Medulla oblongata (tissue), 1 donor: ENCODE measurements at regions not wholly inside any gene's neighbourhood (a gene's known extent, or its start where the extent isn't known, plus 50 kb on each side); places are given as distances from the start of the nearest gene placed in this dataset.
A peak's percentile ranks its signal among the peaks of the same experiment; 100 is the strongest.

Source experiments
- DNase-seq: peaks from one replicate; pipeline ENCODE4 v3.0.0-alpha.2; 2015; ENCODE audit errors: extremely low spot score

DNA sequence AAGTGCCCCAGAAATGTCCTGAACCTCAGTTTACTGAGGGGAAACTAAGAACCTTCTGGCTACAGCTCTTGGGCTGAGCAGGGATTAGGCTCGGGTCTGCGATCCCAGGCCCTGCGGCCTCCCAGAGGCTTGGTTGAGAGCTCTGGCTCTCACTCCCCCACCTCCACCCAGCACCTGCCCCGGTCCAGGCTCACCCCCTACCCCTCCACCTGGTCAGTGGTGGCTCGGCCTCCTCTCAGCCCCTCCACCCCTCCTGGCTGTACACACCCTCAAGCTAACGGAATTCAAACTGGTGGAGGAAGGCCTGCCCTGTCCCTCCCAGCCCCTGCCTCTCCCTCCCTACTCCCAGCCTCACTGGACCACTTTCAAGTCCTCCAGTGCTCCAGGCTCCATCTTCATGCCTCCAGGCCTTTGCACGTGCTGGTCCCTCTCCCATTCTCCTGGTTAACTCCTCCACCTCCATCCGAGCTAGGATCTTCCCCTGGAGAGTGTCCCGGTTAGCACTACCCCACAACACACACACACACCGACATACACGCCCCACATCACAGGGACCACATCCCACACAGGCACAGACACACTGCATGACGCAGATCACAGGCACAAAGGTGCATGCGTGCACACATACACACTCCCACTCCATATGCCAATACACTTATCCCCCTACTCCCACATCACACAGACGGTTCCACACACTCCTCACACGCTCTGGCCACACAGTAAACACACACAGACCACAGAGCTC is 130.9 kb downstream of the C9orf50 start:
- peak; percentile 19 for DNase-seq

DNA sequence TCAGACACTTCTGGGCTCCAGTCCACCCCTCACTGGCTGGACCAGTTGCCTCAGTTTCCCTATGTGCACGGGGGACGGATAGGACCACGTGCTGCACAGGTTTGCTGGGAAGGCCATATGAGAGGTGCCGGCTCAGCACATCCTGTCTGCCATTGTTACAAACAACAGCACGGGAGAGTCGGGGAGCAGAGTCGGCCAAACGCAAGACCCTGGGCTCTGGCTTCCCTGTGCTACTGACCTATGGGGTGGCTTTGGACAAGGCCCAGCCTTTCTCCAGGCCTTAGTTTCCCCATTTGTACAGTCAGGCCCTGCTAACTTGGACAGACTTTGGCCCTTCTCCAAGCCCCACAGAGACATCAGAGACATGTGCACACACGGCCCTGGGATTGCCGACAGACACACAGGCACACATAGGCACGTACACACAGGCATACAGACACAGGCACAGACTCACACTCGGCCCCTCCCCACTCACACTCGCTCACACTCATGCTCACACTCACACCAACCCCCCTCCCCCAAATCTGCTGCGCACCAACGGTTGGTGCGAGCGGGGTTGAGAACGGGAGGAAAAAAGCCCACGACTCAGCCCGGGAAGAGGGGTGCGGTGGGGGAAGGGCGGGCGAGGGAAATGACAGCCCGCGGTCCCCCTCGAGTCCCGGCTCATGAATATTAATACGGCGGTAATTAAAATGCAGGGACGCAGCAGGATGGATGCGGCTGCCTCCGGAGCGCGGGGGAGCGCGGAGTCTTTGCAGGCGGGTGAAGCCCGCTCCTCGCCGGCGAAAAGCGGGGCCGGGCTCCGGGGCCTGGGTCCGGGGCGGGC is 133.0 kb downstream of the C9orf50 start:
- peak; percentile 60 for DNase-seq

DNA sequence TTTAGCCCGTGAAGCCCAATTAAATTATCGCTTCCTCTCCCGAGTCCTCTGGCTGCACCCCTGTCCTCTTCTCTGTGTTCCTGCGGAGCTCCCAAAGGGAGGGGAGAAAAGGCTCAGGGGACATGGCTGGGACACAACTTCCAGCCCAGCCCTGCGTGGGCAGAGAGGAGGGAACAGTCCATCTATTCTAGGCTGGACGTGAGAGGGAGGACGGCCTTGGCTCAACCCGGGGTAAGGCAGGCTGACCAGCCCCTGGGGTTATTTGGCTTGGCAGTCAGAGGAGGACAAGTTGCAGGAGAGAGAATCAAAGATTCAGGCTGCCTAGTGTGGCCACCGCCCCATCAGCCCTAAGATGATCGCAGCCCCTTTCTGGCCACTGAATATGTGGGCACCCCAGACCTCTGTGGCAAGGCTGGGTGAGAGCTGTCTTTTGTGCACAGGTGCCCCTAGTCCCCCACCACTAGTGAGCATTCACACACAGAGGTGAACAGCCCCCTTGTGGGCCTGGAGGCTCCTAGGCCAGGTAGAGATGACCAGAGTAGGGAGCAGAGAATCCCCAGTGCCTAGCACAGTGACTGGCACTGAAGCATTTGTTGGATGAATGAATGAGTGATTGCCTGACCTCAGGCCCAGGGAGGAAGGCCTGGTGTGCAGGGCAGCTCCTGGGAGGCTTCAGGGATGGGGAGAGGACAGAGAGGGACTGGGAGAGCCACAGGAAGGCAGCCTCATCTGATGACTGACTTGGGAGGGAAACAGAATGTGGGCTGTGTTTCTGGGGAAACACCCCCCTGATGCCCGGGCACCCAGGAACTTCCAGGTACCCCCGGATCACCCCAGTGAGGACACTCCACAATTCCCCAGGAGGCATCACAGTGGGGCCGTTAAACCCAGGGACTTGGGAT is 133.9 kb downstream of the C9orf50 start:
- peak; percentile 50 for DNase-seq

DNA sequence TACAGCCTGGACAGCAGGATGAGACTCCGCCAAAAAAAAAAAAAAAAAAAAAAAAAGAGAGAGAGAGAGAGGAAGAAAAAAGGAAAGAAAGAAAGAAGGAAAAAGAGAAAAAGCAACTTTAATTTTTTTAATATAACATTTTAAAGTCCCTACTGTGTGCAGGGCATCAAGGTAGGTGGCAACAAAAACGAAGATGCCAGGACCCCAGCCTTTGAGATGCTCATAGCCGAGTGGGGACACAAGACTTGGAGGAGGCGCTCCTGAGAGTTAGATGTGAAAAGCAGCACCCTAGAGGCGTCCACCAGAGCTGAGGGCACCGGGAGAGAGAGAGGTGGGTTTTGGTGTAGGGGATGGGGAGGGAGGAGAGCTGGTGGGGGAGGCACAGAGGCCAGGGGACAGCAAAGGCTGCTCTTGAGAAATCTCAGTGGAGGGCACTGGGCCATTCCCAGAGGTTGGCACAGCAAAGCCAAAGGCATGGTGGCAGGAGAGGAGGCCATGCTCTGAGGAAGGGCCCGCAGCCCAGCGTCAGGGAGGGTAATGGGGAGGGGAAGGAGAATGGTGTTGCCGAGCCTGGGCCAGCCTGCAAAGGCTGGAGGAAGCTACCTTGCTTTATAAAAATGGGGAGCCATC is 135.6 kb downstream of the C9orf50 start:
- peak; percentile 22 for DNase-seq

DNA sequence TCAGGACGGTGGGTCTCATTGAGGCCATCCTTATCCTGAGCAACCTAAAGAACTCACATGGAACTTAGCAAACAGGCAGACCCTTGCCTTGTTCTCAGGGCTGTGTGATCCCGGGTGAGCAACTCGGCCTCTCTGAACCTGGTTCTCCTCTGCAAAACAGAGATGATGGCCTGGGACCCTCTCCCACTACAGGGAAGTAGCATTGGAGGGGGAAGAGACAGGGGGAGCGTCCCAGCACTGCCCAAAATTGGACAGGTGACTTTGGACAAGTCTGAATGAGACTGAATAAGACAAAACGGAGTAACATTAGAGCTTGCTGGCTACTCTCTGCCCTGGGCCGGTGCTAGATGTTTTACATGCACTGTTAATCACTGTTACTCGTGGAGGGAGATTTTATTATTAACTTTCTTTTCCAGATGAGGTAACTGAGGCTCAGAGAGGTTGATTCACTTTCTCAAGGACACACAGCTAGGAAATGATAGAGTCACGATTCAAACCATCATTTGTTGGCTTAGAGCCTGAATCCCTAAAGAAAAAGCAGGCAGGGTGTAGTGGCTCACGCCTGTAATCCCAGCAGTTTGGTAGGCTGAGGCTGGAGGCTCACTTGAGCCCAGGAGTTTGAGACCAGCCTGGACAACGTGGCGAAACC is 136.4 kb downstream of the C9orf50 start:
- no peak for DNase-seq

DNA sequence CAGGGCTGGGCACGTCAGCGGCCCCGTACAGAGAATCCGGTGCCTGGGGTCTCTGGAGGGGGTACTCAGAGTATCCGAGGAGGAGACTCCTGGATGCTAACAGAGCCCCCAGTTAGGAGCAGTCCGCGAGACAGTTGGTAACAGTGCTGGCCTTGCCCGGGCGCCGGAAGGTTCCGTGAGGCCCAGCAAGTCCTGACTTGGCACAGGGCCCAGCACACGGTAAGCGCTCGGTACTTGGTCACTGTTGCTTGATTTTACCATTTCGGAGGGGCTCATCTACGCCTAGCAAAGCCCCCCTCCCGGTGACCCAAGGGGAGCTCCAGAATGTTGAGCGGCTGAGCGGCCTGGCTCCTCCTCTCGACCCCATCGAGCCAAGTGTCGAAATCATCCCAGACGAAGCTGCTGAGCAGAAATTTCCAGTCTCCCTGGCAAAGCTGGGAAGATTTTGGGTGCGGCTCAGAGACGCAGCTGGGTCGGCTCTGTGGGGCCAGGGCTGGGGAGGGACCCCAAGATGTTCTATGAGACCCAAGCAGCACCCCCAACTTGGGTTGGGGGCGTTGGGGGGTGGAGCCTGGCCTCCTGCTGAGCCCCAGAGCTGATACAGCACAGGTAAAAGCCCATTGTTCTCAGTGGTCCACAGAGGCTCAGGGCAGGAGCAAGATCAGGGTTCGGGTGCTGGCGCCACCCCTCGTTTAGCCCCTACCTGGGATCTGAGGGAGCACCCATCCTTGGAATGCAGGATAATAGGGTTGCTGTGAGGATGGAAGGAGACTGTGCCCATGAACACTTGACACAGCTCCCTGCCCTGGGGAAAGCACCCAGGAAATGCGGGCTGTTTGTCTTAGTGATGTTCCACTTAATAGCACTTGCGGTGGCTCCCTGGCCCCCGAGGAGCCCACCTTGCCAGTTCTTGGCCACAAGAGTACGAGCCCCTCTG is 137.2 kb downstream of the C9orf50 start:
- peak; percentile 92 for DNase-seq

DNA sequence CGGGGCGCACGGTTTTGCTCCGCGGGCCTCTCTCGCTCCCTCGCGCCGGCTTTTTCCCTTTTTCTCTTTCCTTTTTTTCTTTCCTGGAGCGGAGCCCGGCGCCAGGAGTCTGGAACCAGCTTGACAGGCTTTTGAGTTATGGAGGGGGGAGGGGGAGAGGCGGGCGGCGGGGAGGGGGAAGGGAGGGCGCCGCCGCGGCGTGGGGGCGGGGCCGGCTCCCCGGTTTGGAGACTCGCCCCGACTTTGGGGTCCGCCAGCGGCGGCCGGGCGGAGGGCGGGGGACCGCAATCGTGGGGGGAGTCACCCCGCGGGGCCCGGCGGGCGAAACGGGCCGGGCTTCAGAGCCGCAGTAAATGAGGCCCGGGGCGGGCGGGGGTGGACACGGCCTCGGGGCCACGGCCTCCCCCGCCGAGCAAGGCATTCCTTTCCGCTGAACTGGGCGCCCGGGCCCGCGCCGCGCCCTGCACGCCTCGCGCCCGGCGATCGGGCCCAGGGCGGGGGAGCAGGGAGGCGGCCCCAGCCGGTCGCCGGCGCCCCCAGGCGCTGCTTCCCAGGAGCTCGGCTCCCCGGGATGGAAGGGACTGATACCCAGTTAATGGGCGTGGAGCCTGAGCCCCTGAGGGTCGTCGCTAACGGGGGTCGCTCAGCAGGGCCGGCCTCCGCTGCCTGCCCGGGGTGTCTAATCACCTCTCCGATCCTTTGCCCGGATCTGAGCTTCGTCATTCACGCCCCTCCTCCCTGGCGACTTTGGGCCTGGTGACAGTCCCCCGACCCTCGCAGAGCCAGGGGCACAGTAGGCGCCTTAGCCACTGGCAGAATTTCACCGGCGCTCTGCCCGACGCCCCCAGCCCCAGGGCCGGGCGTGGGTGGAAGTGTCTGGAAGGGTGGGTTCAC is 138.1 kb downstream of the C9orf50 start:
- peak; percentile 84 for DNase-seq

DNA sequence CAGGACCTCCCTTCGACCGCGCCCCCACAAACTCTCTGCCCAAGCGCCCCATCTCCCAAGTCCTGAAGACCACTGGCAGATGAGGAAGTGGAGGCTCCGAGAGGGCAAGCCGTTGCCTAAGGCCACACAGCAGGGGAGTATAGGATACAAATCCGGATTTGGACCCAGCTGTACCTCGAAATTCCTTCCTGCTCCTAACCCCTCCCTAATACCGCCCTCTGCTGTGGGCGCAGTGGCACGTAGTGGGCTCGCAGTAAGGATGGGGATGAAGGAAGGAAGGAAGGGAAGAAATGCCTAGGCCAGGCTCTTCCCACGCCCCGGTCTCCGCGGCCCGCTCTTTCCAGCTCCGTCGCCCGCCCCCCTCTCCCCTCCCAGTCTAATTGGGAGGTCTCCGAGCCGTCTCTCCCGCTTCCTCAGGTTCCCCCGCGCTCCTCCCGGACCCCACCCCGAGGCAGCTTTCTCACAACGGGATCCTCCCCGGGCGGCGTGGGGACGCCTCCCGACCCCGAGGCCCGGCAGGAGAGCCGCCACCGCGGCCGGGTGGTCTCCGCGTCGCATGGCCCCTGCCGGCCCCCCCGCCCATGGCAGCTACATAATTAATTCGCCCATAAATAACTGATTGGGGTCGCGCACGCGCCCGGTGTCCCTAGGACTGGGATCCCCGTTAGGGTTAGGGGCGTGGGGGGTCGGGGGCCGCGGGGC is 138.9 kb downstream of the C9orf50 start:
- DNase-seq = peak; percentile 27

DNA sequence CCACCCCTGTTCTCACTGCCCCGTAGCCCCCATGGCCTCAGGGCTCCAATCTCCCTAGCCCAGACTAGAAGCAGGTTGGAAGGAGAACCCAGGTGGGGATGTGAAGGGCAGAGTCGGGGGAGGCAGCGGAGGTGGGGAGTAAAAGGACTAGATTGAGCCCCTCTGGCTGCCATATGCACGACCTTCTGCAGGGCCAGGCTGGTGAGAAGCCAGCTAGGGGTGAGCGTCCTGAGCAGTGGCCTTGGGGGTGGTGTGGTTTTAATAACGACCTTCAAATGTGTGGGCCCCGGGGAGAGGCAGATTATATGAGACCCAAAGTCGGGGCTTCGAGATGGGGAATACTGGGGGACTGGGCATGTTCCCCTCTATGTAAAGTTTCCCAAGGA is 139.5 kb downstream of the C9orf50 start:
- DNase-seq = no peak

DNA sequence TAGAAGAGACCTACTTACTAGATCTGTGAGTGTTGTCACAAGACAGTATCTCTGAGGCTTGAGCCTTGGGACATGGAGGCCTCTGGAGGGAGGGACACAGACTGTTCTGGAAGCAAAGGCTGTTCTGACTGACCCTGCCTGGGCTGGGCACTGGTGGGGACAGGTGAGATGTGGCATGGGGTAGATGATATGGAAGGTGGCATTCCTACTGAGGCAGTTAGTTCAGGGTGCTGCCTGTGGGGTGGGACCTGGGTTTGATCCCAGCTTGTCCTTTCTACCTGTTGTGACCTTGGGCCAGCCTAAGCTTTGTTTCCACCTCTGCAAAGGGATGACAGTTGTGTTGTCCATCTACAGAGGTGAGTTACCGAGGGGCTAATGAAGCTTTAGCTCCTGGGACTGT is 140.2 kb downstream of the C9orf50 start:
- no peak for DNase-seq

DNA sequence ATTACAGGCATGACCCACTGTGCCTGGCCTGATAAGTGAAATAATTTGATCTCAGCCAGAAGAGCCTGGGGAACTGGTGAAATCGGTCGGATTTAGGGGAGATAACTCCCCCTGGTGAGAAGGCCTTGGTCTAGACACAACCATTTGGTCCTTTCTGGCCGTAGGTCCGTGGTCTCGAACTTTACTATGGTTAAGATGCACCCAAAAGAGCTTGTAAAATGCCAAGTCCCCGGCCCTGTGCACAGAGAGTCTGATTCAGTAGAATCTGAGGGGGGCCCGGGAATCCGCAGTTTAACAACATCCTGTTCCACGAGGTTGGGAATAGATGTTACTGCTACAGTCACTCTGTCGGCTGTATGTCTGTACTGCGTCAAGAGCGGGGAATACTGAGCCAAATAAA is 140.7 kb downstream of the C9orf50 start:
- DNase-seq = no peak

DNA sequence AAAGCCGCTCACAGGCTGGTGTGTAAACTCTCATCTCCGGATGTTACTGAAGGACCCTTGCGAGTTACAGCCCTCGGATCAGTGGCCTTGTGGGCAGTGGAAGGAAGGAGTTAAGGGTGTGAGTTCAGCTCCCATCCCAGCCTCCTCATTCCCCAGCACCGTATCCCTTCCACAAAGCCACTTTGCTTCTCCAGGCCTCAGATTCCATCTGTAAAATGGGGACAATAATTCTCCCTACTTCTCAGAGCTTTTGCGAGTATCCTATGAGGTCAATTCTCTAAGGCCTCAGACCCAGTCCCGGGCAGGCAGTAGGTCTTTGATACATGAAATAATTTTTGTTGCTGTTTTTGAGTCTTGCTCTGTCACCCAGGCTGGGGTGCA is 141.3 kb downstream of the C9orf50 start:
- DNase-seq = no peak

DNA sequence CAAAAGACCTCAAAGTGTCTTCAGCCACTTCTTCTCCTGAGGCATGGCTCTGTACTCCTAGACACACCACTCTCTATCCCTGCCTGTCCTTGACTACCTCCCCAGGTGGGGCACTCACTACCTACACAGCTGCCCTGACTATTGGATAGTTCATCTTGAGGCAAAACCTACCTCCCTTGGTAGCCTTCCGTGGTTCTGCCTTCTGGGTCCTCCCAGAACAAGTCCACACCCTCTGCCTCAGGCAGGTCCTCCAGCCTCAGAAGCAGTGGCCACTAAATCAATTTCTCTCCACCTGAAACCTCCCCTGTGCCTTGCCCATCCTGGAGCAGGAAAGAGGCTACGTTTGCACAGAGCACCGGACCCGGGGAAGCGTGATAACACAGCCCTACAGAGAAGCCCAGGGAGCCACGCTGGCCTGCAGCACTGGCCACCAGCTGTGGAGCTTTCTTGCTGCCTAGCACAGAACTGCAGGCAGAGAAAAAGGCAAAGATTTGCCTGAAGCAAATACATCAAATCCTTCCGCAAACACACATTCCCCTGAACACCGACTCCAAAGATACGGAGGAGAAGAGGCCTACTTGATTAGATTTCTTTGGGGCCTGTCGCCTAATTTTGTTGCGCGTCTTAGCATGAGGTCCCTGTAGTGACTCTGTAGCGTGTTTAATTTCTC is 141.8 kb downstream of the C9orf50 start:
- DNase-seq = no peak

DNA sequence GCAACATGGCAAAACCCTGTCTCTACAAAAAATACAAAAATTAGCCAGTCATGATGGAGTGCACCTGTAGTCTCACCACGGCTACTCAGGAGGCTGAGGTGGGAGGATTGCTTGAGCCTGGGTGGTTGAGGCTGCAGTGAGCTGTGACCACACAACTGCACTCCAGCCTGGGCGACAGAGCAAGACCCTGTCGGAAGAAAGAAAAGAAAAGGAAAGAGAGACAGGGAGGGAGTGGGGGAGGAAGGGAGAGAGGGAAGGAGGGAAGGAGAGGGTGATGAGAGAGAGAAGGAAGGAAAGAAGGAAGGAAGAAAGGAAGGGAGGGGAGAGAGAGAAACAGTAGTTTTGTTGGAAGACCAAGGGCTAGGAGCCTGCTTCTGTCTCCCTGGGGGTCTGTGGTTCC is 142.4 kb downstream of the C9orf50 start:
- DNase-seq = no peak

DNA sequence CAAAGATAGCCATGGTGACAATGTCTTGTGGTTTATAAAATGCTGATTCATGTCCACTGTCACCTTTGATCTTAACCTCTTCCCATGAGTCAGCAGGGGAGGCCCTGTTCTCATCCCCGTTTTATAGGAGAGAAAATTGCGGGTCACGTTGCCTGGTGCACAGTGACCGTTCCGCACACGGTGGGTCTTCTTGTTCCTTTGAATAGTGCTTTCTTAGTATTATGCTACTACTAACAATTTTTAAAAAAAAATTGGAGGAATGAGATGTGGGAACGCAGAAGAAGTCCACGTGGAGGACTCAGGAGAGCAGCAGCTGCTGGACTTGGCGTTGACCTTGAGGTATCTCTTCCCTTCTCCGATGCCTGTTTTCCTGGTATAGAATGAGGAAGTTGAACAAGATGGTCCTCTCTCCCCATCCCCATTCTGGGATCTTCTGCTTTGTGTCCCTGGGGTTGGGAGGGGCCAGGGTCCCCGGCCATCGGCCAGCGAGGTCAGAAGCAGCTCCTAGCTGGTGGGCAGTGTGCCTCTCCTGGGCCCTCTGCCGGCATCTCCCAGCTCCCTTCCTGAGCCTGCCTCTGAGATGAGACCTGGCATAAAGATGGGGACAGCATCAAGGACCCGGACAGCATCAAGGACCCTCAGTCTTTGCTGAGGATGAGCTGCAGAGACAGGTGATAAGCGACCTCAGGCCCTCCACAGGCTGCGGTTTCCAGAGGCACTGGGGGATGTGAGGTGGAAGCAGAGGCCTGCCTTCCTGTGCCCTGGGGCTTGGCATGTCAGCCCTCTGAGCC is 143.9 kb downstream of the C9orf50 start:
- no peak for DNase-seq

DNA sequence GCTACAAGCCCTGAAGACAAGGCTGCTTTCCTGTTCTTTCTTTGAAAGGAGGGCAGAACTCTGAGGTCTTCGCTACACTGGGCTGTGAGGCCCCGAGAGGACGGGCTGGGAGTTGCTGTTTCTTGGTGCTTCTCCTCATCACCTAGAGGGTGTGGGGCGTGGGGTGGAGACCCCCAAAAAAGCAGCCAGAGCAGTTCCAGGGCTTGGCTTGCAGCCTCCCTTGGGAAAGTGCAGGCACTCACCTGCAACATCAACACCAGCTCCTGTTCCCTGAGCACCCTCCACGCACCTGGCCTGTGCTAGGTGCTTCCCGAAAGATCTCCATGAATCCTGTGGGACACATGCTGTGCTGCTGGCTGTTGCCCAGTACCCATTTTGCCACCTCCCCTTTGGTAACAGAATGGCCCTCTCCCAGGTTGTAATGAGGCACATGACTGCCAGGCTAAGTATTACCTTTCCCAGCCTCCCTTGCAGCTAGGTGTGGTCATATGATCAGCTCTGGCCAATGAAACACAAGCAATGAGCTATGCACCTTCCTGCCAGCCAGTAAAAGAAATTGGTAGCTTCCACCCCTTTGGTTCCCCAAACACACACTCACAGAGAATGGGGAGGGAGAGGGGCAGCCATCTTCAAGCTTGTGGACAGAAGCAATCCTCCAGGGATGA is 146.0 kb downstream of the C9orf50 start:
- DNase-seq = no peak
